ENCODE measurements at regions not wholly inside any gene's neighbourhood (a gene's known extent, or its start where the extent isn't known, plus 50 kb on each side); places are given as distances from the start of the nearest gene placed in this dataset.

- Histone ChIP-seq H3K27ac (no peak overlapping the region), H3K9me3 (no peaks in the 10 kb centered on the region), H3K27me3 (no peaks in the 10 kb centered on the region), H3K36me3 (no peaks in the 10 kb centered on the region), H3K4me3 (no peak overlapping the region), H3K4me1 (no peaks in the 10 kb centered on the region)
- no peak for DNase-seq (ENCODE audit: low spot score in 2 of 2)
- TF ChIP-seq EP300 (IDR thresholded peaks at IDR 0.05) (no peak), POLR2A (IDR thresholded peaks at IDR 0.05) (no peak), POLR2AphosphoS5 (IDR thresholded peaks at IDR 0.05) (no peak), CTCF (IDR thresholded peaks at IDR 0.05) (no peak)
- 94% methylated on average over 4 of the region's 5 CpGs for WGBS
These were observed 139.7 kb upstream of the IRX4 start for GRCh38 chr5:2022436-2022835.

- Histone ChIP-seq H3K4me1 (no peaks in the 10 kb centered on the region), H3K4me3 (no peak overlapping the region), H3K27me3 (no peaks in the 10 kb centered on the region), H3K27ac (no peak overlapping the region), H3K36me3 (no peaks in the 10 kb centered on the region), H3K9me3 (no peaks in the 10 kb centered on the region)
- no peak for TF ChIP-seq EP300 (IDR thresholded peaks at IDR 0.05)
- TF ChIP-seq CTCF (IDR thresholded peaks at IDR 0.05) = no peak
- TF ChIP-seq POLR2AphosphoS5 (IDR thresholded peaks at IDR 0.05) = no peak
- no peak for TF ChIP-seq POLR2A (IDR thresholded peaks at IDR 0.05)
- 89% methylated on average over 10 of the region's 14 CpGs for WGBS
- DNase-seq (ENCODE audit: low spot score in 2 of 2) = no peak
These were observed 138.9 kb upstream of the IRX4 start for GRCh38 chr5:2021484-2022176.

GRCh38 chr5:2020730-2021129 lies 138.0 kb upstream of the IRX4 start:
- Histone ChIP-seq H3K4me1 (no peaks in the 10 kb centered on the region), H3K4me3 (no peak overlapping the region), H3K9me3 (no peaks in the 10 kb centered on the region), H3K27me3 (no peaks in the 10 kb centered on the region), H3K36me3 (no peaks in the 10 kb centered on the region), H3K27ac (no peak overlapping the region)
- TF ChIP-seq EP300 (IDR thresholded peaks at IDR 0.05) (no peak), POLR2AphosphoS5 (IDR thresholded peaks at IDR 0.05) (no peak), CTCF (IDR thresholded peaks at IDR 0.05) (no peak), POLR2A (IDR thresholded peaks at IDR 0.05) (no peak)
- DNase-seq (ENCODE audit: low spot score in 2 of 2) = no peak
- WGBS = 80% methylated on average over 11 of the region's 11 CpGs

GRCh38 chr5:2019716-2020115 lies 137.0 kb upstream of the IRX4 start:
- Histone ChIP-seq H3K4me3 (no peak overlapping the region), H3K9me3 (no peaks in the 10 kb centered on the region), H3K4me1 (no peaks in the 10 kb centered on the region), H3K36me3 (no peaks in the 10 kb centered on the region), H3K27me3 (no peaks in the 10 kb centered on the region), H3K27ac (no peak overlapping the region)
- TF ChIP-seq CTCF (IDR thresholded peaks at IDR 0.05) = no peak
- no peak for TF ChIP-seq POLR2A (IDR thresholded peaks at IDR 0.05)
- TF ChIP-seq EP300 (IDR thresholded peaks at IDR 0.05) = no peak
- TF ChIP-seq POLR2AphosphoS5 (IDR thresholded peaks at IDR 0.05) = no peak
- no peak for DNase-seq (ENCODE audit: low spot score in 2 of 2)
- WGBS = 96% methylated on average over 4 of the region's 9 CpGs

- 47% methylated on average over 6 of the region's 6 CpGs for WGBS
- Histone ChIP-seq H3K9me3 (no peaks in the 10 kb centered on the region), H3K27me3 (no peaks in the 10 kb centered on the region), H3K36me3 (no peaks in the 10 kb centered on the region), H3K4me1 (no peaks in the 10 kb centered on the region), H3K4me3 (no peak overlapping the region), H3K27ac (no peak overlapping the region)
- TF ChIP-seq POLR2AphosphoS5 (IDR thresholded peaks at IDR 0.05) (no peak), EP300 (IDR thresholded peaks at IDR 0.05) (no peak), POLR2A (IDR thresholded peaks at IDR 0.05) (no peak), CTCF (IDR thresholded peaks at IDR 0.05) (no peak)
- no peak for DNase-seq (ENCODE audit: low spot score in 2 of 2)
These were observed 135.6 kb upstream of the IRX4 start for GRCh38 chr5:2018390-2018724.

Measured in suprapubic skin (tissue), 4 donors.